ENCODE measurements at regions not wholly inside any gene's neighbourhood (a gene's known extent, or its start where the extent isn't known, plus 50 kb on each side); places are given as distances from the start of the nearest gene placed in this dataset.

DNA sequence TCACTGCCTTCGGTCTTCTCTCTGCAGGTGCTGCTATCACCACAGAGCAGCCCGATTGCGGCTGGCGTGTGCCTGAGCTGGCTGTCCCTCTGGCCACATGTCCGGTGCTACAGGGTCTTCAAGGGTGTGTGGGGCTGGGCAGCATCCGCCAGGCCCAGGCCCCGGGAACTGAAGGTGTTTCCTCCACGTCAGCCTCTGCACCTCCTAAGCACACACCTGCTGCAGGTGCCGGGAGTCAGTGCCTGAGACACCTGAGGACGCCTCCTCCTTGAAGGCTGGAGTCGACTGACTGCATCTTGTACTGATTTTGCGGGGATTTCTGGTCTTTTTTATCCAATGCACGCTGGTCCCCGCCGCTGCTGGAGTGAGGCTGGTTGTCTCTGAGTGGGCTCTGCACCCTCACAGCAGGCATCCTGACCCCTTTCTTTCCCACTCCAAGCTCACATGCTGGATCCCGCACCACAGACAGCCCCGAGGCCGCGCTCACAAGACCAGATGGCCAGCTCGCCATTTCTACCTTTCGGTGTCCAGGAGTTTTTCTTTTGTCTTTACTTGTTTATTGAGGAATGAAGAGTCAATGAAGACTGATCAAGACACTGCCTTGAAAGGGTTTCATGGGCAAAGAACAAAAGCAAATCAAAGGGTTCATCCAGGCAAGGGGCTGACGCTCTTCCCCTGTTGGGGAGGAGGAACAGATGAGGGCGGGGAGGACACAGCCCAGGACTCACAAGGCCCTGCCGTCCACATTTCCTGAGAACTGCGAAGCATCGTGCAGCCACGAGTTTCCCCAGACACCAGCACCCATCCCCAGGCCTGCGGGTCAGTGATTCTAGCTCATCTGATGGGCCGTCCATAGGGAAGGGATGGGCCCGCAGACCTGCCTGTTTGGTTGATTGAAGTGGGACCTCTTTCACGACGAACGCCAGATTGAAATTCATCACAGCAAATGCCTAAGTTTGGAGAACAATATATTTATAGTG is 203.8 kb upstream of the SOX1 start:
- no peak for DNase-seq

DNA sequence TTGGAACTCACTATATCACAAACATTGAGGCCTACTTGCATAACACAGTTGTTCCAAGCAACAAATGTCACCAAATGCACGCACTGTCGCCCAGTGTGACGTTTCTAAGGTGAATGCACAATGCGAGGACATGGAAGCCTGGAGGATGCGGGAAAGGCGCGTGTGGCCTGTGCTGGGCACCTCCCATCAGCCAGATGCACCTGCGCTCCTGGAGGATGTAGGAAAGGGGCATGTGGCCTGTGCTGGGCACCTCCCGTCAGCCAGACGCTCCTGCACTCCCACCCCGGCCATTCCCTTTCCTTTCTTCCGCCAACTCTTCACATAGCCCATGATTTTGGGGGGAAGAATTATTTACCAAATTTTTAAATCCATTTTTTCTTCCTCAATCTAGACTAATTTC is 202.4 kb upstream of the SOX1 start:
- DNase-seq = no peak

DNA sequence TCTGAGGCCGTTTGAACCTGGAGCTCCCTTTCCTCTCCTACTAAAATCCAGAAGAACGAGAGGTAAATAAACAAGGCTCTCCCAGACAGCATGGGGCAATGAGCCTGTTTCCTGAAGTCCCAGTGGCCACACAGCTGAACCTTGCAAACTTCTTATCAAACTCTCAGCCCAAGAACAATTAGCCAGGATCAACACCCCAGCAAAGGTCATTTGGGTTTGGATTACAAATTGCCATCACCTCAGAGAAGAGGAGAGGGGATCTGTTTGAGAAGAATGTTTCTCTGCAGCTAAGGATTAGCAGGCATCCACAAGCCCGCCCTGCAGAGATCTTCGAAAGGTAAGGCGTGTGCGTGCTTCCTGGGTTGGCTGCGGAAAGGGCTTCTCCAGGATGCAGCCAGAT is 201.9 kb upstream of the SOX1 start:
- no peak for DNase-seq

DNA sequence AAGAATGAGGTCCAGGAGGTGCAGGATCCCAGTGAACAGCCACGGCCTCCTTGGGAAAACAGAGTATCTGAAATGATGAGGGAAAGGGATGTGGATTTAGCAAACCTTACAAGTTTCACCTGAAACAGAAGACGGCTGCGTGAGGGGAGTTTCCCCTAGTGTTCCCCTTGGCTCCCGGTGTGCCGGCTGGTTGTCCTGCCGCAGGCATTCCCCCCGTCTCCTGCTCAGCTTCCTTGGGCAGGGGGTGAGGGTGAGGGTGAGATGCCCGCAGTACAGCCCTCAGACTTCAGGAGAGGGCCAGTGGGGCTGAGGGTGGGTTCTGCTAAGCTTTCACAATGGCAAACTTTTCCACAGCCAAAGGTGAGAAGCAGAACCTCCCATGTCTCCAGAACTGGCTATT is 201.1 kb upstream of the SOX1 start:
- DNase-seq = no peak

DNA sequence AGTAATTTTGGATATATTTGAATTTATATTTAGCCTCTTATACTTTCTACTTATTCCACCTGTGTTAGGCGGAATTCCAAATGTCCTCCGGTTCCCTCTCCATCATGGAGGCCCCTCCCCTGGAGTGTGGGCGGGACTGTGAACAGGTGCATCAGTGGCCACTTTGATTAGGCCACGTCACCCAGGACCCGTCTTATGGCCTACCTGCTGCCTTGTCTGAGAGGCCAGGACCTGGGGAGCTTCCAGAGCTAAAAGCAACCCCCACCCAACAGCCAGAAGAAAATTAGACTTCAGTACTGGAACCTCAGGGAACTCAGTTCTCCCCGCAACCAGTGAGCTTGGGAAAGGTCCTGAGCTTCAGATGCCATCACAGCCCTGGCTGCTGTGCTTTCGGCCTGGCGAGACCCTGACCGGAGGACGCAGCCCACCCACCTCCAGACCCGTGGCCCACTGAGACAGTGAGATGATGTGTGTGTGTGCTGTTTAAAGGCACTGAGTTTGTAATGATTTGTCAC is 200.2 kb upstream of the SOX1 start:
- DNase-seq = no peak

DNA sequence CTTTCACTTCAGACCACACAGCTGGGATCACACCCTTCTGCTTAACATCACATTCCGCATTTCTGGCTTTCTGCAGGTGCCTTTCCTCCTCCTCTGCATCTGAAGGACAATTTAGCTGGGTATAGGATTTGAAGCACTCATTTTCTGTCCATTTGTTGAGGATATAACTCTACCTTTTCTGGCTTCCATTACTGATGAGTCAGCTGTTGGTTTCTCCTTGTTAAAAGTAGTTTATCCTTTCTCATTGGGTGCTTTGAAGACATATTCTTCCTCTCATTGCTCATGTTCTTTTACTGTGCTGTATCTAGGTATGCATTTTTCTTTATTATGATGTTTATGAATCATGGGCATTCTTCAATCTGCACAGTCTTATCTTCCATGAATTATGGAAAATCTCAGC is 199.3 kb upstream of the SOX1 start:
- no peak for DNase-seq

DNA sequence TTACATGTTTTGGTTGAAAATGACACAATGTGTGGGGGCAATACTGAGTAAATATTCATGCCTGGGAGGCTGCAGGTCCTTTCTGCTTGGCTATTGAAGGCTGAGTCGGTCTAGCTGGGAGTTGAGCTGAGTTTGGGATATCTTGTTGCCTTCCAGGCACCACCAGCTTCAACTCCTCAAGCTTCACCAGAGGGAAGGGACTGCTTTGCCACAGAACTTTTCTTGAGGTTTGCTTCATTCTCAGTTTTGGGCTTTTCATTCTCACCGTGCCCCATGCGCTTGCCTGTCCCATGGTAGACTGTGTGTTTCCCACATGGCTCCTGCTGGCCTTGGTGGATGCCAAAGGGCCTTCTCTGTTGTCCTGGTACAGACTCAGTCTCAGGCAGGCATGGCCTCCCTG is 198.2 kb upstream of the SOX1 start:
- no peak for DNase-seq

DNA sequence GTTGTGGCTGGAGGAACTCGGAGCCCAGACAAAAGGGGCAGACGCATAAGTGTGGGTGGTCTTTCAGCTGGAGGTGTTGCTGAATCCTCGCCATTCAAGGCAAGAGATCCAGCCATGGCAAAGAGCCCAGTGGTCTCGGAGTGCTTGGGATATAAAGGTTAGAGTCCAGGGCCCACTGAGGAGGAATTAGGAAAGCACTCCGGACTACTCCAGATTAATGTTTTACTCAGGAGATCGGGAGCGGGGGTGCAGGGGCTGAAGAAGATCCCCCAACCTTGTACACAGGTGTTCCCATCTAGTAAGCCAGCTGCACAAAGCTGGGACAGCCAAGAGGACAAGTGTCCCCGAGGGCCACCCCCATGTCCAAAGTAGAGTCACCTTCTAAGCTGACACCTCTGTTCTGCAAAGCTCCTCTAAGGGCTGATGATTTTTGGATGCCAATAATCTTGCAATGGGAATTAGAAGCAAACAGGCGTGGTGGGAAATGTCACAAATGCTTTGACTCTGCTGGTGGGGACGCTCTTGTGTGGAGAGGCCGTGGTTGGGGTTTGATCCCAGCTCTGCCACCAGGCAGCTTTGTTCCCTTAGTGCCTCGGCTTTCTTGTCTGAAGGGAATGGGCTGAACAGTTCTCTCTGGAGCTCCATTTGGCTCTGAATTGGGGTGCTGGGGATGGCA is 194.3 kb upstream of the SOX1 start:
- DNase-seq = no peak

DNA sequence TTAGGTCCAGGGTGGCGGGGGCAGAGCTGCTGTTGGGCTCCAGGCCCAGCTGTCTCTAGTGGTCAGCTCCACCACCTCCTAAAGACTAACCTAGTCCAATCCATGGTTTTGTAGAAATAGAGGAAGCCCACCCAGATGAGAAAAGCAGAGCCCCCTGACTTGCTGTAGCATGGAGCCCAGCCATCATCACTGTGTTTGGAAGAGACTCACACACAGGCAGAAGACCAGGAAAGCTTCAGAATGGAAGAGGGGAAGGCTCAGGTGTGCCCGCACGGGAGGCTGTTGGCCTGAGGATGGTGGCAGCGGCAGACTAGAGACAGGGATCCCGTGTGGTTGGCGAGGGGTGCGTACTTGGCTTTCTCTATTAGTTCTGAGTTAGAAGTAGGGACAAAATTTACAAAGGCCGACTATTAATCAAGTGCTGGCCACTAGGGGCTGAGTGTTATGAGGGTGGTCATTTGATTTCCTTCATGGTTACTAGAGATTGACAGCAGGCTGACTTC is 193.2 kb upstream of the SOX1 start:
- DNase-seq = no peak

DNA sequence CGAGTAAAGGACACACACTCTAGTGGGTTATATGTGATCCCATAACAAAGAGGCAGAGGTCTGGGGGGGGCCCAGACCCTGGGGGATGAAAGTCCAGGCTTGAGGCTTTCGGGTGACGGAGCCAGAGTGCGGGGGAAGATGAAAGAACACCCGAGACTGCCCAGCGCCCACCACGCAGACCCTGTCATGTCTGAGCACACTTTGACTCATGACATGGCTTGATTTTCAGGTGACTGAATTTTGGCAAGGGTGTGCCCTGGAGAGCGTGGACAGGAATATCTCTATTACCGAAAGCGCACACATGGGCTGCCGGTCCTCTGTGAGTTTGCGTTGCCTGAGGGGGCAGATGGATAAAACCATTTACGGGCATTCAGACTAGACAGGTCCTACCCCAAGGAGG is 192.0 kb upstream of the SOX1 start:
- no peak for DNase-seq

DNA sequence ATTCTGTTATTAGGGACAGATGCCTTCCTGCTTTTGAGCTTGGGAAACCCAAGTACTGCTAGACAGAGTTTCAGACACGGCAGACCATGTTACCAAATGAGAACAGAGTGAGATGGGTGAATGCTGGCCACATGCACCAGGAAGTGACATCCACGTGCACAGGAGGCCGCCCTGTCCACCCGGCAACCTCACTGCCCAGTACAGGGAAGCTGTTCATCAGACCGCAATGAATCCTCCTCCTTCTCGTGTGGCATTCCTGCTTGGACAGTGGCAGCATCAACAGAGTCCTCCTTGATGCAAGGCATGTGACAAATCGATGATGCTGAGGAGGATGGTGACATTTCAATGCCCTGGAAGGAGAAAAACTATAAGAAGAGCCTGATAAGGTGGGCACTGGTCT is 191.0 kb upstream of the SOX1 start:
- no peak for DNase-seq

DNA sequence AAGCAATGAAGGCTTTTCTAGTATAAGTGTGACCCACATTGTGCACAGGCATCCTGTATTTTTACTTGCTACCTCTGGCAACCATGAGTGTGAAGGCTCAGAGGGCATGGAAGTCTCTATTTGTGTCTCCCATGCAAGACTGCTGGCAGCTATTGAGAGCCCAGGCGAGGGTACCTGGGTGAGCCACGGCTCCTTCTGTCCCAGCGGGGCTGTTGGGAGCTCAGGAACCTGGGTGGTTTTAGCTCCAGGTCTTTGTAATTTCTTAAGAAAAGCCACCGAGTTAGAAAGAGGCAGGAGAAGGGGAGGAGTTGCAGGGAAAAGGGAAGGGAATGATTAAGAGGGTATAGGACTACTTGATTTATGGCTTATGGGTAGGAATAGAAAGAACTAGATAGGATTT is 190.4 kb upstream of the SOX1 start:
- no peak for DNase-seq

DNA sequence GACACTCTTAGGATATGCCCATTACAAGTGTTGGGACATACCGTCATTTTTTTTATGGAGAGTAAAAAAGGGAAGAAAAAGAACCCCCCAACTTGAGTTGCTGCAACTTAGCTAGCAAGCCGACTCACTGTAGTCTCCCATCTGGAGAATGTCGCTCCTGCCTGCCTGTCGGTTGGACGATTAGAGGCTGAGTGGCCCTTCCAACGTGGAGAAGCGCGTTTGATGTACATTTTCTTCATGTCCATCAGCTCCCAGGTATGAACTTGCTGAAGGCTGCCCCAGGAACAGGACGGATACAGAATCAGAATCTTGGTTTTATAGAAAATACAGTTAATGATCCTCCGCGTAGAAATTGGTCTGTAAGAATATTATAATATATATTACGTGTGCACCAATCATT is 189.0 kb upstream of the SOX1 start:
- DNase-seq = no peak

DNA sequence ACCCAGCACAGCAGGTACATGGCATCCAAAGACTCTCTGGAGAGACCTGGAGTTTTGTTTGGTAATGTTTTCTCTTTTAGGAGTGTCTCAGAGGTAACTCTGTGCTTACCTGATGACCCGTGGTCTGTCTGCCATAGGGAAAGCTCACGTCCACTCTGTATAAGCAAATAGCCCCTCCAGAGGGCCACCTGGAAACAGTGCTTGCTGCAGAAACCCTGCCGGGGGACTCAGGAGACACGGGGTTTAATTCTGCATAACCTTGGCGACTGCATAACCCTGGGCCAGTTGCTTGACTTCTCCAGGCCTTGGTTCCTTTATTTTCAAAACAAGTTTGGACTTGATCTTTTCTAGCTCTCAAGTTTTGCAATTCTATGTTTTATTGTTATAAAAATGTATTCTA is 187.2 kb upstream of the SOX1 start:
- DNase-seq = no peak

DNA sequence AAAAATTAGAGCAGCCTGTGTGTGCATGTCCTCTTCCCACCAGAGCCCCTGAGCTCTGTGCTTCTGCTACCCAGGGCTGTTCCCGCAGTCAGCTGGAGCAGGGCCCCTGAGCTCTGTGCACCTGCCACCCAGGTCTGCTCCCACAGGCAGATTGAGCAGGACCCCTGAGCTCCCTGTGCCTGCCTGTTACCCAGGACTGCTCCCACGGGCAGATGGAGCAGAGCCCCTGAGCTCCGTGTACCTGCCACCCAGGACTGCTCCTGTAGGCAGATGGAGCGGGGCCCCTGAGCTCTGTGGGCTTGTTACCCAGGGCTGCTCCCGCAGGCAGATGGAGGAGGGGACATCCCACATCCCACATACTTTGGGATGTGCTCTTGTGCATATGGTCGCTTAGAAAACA is 186.8 kb upstream of the SOX1 start:
- DNase-seq = no peak

DNA sequence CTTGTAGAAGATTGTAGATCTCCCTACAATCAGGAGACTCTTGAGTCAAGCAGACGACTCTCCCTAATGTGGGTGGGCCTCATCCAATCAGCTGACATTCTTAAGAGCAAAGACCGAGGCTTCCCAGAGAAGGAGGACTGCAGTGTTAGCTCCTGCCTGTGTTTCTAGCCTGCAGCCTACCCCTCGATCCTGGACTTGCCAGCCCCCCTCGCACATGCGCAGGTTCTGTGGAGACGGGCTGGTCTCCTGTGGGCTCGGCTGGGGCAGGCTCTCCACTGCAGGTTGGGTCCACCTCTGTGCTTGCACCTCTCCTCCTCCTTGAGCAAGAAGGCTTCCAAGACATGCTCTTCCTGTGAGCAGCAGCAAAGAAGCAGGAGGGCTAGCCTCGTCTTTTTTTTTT is 185.2 kb upstream of the SOX1 start:
- no peak for DNase-seq

DNA sequence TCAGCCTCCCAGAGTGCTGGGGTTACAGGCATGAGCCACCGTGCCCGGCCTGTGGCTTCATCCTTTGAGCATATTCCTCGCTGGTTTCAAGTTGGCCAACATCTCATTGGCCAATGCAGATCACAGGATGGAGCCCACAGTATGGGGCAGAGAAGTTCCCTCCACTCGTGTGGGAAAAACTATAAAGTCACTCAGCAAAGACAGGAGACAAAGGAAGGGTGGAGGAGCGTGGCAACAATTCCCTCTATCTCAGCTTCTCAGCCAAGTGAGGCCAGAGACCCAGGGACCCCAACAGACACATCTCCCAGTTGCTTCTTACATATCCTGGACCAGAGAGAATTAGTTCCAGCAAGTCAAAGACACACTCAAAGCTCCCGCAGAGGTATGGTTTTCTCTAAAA is 184.6 kb upstream of the SOX1 start:
- no peak for DNase-seq

DNA sequence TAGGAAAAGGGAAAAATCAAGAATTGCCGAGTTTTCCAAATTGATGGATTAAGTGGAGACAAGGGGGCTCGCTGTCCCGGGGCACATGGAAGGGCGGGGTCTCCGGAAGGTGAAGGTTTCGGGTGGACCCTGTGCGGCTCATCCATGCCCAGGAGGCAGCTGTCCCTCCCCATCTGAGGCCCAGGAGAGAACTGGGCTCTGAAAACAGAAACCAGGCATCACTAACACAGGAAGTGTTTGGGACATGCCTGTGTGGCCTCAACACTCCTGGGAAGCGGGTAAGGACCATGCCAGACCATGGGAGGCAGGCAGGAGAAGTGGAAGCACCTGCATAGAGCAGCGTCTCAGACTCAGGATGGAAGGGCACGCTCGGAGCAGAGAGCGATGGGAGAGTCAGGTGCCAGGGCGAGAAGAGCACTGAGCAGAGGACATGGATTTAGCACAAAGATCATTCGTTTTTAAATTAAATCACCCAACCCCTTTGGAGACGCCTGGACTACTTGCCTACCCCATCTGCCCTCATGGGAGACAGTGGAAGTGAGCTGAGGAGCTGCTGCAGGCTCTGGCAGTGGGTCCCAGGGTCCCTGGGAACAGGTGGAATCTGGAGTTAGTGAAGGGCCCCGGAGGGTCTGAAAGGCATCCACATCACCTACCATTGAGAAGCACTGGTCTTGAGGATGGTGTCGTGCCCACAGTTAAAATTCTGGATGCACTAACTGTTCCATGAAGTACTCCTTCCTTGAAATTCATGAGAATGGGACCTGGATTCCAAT is 183.2 kb upstream of the SOX1 start:
- DNase-seq = no peak

DNA sequence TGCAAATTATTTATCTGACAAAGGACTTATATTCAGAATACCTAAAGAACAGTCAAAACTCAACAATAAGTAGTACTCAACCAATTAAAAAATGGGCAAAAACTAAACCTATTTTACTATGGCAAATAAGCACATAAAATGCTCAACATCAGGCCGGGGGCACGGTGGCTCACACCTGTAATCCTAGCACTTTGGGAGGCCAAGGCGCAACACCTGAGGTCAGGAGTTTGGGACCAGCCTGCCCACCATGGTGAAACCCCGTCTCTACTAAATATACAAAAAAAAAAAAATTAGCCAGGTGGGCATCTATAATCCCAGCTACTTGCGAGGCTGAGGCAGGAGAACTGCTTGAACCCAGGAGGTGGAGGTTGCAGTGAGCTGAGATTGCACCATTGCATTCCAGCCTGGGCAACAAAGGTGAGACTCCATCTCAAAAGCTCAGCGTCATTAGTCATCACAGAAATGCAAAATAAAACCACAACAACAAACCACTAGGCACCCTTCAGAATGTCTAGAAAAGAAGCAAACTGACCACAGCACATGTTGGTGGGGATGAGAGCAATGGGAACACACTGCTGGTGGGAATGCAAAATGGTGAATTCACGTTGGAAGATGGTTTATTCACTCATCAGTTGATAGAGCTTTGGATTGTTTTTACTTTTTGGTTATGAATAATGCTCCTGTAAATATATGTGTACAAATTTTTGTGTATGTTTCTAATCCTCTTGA is 180.6 kb upstream of the SOX1 start:
- no peak for DNase-seq

DNA sequence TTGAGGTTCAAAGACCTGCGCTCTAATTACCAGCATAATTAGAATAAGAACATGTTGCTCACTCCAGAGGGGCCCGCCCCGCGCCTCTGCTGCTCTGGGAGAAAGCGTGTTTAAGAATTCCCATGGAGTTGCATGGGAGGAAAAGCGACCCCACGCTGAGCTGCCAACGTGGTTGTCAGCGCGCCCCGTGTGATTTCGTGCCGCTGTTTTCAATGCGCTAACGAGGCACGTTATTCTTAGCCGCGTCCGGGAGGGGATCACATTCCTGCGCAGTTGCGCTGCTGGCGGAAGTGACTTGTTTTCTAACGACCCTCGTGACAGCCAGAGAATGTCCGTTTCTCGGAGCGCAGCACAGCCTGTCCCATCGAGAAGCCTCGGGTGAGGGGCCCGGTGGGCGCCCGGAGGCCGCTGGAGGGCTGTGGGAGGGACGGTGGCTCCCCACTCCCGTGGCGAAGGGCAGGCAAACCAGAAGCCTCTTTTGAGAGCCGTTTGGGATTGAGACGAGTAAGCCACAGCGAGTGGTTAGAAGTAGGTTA is 173.8 kb upstream of the SOX1 start:
- peak; percentile 79 for DNase-seq

DNA sequence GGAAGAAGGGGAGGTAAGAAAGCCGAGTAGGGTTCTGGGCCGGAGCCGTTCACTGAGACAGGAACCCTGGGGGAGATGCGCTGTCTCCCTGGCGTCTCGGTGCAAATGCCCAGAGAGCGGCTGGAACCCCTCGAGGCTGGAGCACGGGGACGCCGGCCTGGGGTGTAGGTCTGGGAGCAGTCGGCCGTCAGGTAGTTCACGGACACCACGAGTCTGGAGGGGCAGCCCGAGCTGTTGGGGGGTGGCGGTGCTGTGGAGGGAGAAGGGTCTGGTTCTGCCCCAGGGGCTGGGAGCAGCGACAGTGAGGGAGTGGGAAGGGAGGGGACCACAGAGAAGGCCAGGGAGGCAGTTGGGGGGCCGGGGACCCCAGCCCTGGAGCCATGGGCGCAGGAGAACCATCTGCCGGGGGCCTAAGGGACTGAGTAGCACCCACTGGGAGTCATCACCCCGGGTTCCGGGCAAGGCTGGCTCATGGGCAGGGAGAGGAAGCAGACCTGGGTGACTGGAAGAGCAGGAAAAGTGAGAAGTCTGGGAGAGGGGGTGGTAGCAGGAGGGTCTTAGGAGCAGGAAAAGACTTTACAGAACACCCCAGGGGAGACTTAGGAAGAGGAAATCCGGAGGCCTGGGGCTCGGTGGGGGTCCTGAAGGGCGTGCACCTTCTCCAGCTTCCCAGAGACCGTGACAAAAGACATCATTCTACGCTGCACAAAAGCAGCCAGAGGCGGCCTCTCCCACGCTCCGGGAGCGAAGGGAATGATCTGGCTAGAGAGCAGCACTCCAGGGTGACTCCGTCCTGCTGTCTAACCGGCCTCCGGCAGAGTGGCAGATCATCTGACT is 173.1 kb upstream of the SOX1 start:
- DNase-seq = peak; percentile 37
